Endothelial cell of umbilical vein (primary cell): ENCODE measurements at regions not wholly inside any gene's neighbourhood (a gene's known extent, or its start where the extent isn't known, plus 50 kb on each side); places are given as distances from the start of the nearest gene placed in this dataset.

Source experiments
- BruUV-seq: library from RNA; stranded (reverse); fragments of 400-500 nt; replicated peaks from 2 replicates; lab custom pipeline; 2021; lab: Mats Ljungman, UMichigan
- CTCF ChIA-PET: fragments of 300-600, 350-600 bp; sonication (Branson Sonifier 250); formaldehyde crosslinking; loops from one replicate; lab custom pipeline; 2021; ENCODE audit warnings: antibody characterized with exemption, inconsistent platforms; lab: Charles Lee
- POLR2A ChIA-PET: fragments of 300-600, 350-600 bp; sonication (Branson Sonifier 250); formaldehyde crosslinking; loops from one replicate; lab custom pipeline; 2021; ENCODE audit warnings: antibody characterized with exemption, inconsistent platforms; lab: Charles Lee
- DNase-seq: peaks from one replicate; pipeline ENCODE4 v3.0.0-alpha.2; 2011; ENCODE audit warnings: low read depth, low spot score
- FAIRE-seq: peaks from 2 replicates; lab custom pipeline; 2011; peaks lifted over from hg19 to GRCh38; lab: Jason Lieb, UNC
- H2AFZ ChIP-seq: 2 replicates; pipeline ENCODE4 v1.6.0; 2012; ENCODE audit warnings: low read depth, low read length, control low read depth, inconsistent platforms
- H3K27ac ChIP-seq: 2 replicates; pipeline ENCODE4 v1.5.1; 2011; ENCODE audit warnings: low read depth, mild to moderate bottlenecking, control low read depth, low read length, moderate library complexity; ENCODE audit not compliant: insufficient read depth
- H3K27me3 ChIP-seq, 2 experiments: 2 replicates each; pipeline versions ENCODE4 v1.6.0 to v1.6.1; 2011; ENCODE audit warnings: low read length in 2 of 2, mixed read lengths in 1 of 2; ENCODE audit not compliant: control insufficient read depth in 2 of 2, insufficient read depth in 2 of 2
- H3K36me3 ChIP-seq, 2 experiments: 2 replicates in 1 of 2; 3 replicates in 1 of 2; pipeline ENCODE4 v1.5.1; 2011; ENCODE audit warnings: low read length in 2 of 2, mild to moderate bottlenecking in 1 of 2, moderate library complexity in 1 of 2; ENCODE audit not compliant: control insufficient read depth in 2 of 2, insufficient read depth in 2 of 2; ENCODE audit errors: extremely low read depth in 1 of 2
- H3K4me1 ChIP-seq: 3 replicates; pipeline ENCODE4 v1.5.1; 2011; ENCODE audit warnings: mild to moderate bottlenecking, low read length; ENCODE audit not compliant: control insufficient read depth, insufficient read depth; ENCODE audit errors: extremely low read depth
- H3K4me2 ChIP-seq: 2 replicates; pipeline ENCODE4 v1.6.1; 2011; ENCODE audit warnings: low read length, control low read depth, mixed read lengths; ENCODE audit not compliant: insufficient read depth
- H3K4me3 ChIP-seq, 3 experiments: fragments of 200-600 bp in 1 of 3; sonication (generic), shearing (Covaris generic) in 1 of 3; replicated peaks in 1 of 3; 2 replicates each; pipeline ENCODE4 v1.5.1; 2011 to 2016; ENCODE audit warnings: control low read depth in 3 of 3, low read length in 3 of 3, mild to moderate bottlenecking in 2 of 3, inconsistent platforms in 1 of 3, low read depth in 1 of 3, moderate library complexity in 1 of 3; ENCODE audit not compliant: insufficient read depth in 1 of 3
- H3K79me2 ChIP-seq: 2 replicates; pipeline ENCODE4 v1.6.0; 2012; ENCODE audit warnings: low read length, inconsistent platforms; ENCODE audit not compliant: control insufficient read depth, insufficient read depth
- H3K9ac ChIP-seq: replicated peaks from 2 replicates; pipeline ENCODE3; 2011; ENCODE audit warnings: low read length, control low read depth; ENCODE audit not compliant: insufficient read depth; ENCODE audit errors: extremely low read depth
- H3K9me1 ChIP-seq: replicated peaks from 3 replicates; pipeline ENCODE4 v1.6.0; 2011; ENCODE audit warnings: mild to moderate bottlenecking, low read length; ENCODE audit not compliant: control insufficient read depth, insufficient read depth; ENCODE audit errors: extremely low read depth
- H3K9me3 ChIP-seq: replicated peaks from 2 replicates; pipeline ENCODE4 v1.5.1; 2012; ENCODE audit warnings: low read length, inconsistent platforms; ENCODE audit not compliant: control insufficient read depth, insufficient read depth
- H4K20me1 ChIP-seq: replicated peaks from 2 replicates; pipeline ENCODE3; 2011; ENCODE audit warnings: mild to moderate bottlenecking, low read length; ENCODE audit not compliant: control insufficient read depth, insufficient read depth; ENCODE audit errors: extremely low read depth
- EZH2 ChIP-seq: IDR thresholded peaks from 2 replicates; pipeline ENCODE4 v1.6.1; 2012; ENCODE audit warnings: borderline replicate concordance, low read depth, mild to moderate bottlenecking, moderate library complexity, low read length, inconsistent platforms; ENCODE audit not compliant: severe bottlenecking
- FOS ChIP-seq: IDR thresholded peaks from 2 replicates; pipeline ENCODE4 v1.6.1; 2011; ENCODE audit warnings: mild to moderate bottlenecking, low read length, moderate library complexity, borderline replicate concordance; ENCODE audit not compliant: insufficient read depth
- GATA2 ChIP-seq: IDR thresholded peaks from 2 replicates; pipeline ENCODE4 v1.7.0; 2011; ENCODE audit warnings: low read depth, mild to moderate bottlenecking, moderate library complexity, mixed read lengths, low read length; ENCODE audit not compliant: insufficient read length, insufficient read depth
- JUN ChIP-seq: IDR thresholded peaks from 2 replicates; pipeline ENCODE4 v1.6.1; 2011; ENCODE audit warnings: borderline replicate concordance, low read depth; ENCODE audit not compliant: insufficient read length, insufficient read depth
- MYC ChIP-seq: IDR thresholded peaks from one replicate; pipeline ENCODE4 v1.6.1; 2011; ENCODE audit warnings: mild to moderate bottlenecking, low read depth, low read length
- POLR2A ChIP-seq: IDR thresholded peaks from 2 replicates; pipeline ENCODE4 v1.6.1; 2012; ENCODE audit warnings: low read depth, mild to moderate bottlenecking, control low read depth, low read length
- POLR2AphosphoS5 ChIP-seq: IDR thresholded peaks from 2 replicates; pipeline ENCODE4 v1.6.1; 2012; ENCODE audit warnings: low read depth, mild to moderate bottlenecking, control low read depth, low read length, moderate library complexity; ENCODE audit not compliant: insufficient read depth
- dilution Hi-C: fragments of 300-500 bp; cut with MboI; formaldehyde crosslinking; loops from one replicate; pipeline ENCODE4 v1.15.0; 2019; ENCODE audit warnings: low sequenced_read_pairs; ENCODE audit not compliant: extremely low pct_ligation_motif_present
- intact Hi-C: fragments of 100-400 bp; cut with micrococcal nuclease; formaldehyde crosslinking; loops from one replicate; pipeline ENCODE4 v1.10.0; 2022
- TF ChIP-seq, protein P1 (sequence below), 2 donors: IDR thresholded peaks; 1 replicate in 1 of 2; 2 replicates in 1 of 2; pipeline ENCODE4 v1.5.1; 2011; ENCODE audit warnings: low read length in 2 of 2, mild to moderate bottlenecking in 2 of 2, moderate library complexity in 2 of 2, control low read depth in 1 of 2, inconsistent platforms in 1 of 2, low read depth in 1 of 2; ENCODE audit not compliant: insufficient read depth in 1 of 2; ENCODE audit errors: extremely low read depth in 1 of 2
- TF ChIP-seq, protein P2 (sequence below): IDR thresholded peaks from 2 replicates; pipeline ENCODE4 v1.6.1; 2011; ENCODE audit not compliant: insufficient read depth, insufficient read length

DNA sequence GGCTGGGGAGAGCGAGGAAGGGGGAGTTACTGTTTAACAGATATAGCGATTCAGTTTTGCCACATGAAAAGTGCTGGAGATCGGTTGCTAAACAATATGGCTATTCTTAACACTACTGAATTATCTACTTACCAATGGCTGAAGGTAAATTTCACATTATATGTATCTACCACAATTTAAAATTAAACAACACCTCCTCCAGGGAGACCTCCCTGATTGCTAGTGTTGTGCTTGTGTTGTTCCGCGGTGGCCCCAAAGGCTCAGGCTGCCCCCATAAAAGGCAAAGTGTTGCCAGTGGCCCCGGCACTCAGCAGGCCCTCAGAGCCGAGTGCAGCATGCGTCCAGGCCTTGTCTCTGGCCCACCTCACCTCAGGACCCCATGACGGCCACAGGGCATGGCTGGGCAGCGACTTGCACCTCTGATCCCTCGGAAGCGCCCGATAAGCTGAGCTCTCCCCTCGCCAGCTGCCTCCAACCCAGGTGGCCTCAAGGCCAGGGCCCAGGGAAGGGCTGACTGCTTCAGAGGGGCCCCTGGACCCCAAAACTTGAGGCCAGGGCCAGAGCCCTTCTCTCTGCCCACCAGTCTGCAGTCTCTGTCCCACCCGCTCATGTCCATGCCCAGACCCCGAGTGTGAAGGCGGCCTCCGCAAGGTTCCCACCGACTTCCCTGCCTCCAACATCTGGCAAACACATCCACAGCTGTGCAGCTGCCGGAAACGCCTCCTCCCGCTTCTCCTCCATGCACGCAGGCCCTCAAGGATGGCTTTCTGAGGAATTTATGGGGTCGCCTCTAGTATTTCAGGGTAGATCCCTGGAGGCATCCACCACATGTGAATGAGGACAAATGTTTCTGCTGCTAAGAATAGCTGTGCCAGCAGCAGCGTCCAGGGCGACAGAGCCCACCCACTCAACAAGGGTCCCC lies 60.0 kb downstream of the NCOR2 start:
- intact Hi-C loops, result no loop called here
- CTCF ChIA-PET, result interaction anchor here (0.6 to 2.3 kb wide), 4 partner anchors 9 to 127 kb away, joined by 3 to 5 read pairs (median 5); no protein-coding TSS in a partner anchor
- H4K20me1 ChIP-seq, result no peaks in the 10 kb centered on the region
- no peaks in the 10 kb centered on the region for H3K27me3 ChIP-seq
- dilution Hi-C loops, result no loop called here
- peak overlapping the region; percentile 51 for H3K27ac ChIP-seq
- no peaks in the 10 kb centered on the region for H3K36me3 ChIP-seq
- no TSS peak for BruUV-seq
- H3K4me1 ChIP-seq, result peaks cover 35% of the 10 kb centered on the region
- FAIRE-seq (no peak), DNase-seq (no peak)
- H2AFZ ChIP-seq, result no peak overlapping the region
- H3K4me2 ChIP-seq, result no peak overlapping the region
- H3K79me2 ChIP-seq, result peaks cover 38% of the 10 kb centered on the region
- H3K4me3 ChIP-seq, result no peak overlapping the region
- no peak for TF ChIP-seq GATA2
- TF ChIP-seq FOS, result no peak
- TF ChIP-seq, protein P1, sequence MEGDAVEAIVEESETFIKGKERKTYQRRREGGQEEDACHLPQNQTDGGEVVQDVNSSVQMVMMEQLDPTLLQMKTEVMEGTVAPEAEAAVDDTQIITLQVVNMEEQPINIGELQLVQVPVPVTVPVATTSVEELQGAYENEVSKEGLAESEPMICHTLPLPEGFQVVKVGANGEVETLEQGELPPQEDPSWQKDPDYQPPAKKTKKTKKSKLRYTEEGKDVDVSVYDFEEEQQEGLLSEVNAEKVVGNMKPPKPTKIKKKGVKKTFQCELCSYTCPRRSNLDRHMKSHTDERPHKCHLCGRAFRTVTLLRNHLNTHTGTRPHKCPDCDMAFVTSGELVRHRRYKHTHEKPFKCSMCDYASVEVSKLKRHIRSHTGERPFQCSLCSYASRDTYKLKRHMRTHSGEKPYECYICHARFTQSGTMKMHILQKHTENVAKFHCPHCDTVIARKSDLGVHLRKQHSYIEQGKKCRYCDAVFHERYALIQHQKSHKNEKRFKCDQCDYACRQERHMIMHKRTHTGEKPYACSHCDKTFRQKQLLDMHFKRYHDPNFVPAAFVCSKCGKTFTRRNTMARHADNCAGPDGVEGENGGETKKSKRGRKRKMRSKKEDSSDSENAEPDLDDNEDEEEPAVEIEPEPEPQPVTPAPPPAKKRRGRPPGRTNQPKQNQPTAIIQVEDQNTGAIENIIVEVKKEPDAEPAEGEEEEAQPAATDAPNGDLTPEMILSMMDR (IDR thresholded peaks at IDR 0.05; ENCODE audit: extremely low read depth in 1 of 2, insufficient read depth in 1 of 2, low read depth in 1 of 2, low read length in 2 of 2), result no peak
- TF ChIP-seq MYC, result no peak
- no peak for TF ChIP-seq POLR2AphosphoS5
- no peak for TF ChIP-seq POLR2A
- TF ChIP-seq JUN, result no peak
- TF ChIP-seq, protein P2, sequence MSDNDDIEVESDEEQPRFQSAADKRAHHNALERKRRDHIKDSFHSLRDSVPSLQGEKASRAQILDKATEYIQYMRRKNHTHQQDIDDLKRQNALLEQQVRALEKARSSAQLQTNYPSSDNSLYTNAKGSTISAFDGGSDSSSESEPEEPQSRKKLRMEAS, result no peak
- no peak for TF ChIP-seq EZH2
- H3K9me3 ChIP-seq, result no peaks in the 10 kb centered on the region
- H3K9ac ChIP-seq, result no peak overlapping the region
- no peaks in the 10 kb centered on the region for H3K9me1 ChIP-seq
- POLR2A ChIA-PET, result no interaction called here
